ENCODE measurements at regions not wholly inside any gene's neighbourhood (a gene's known extent, or its start where the extent isn't known, plus 50 kb on each side); places are given as distances from the start of the nearest gene placed in this dataset.
"Not testable (repeated sequence)": the region's sequence is repeated elsewhere in the genome, so short reads cannot be mapped to it uniquely, and the experiment has no call there.

DNA sequence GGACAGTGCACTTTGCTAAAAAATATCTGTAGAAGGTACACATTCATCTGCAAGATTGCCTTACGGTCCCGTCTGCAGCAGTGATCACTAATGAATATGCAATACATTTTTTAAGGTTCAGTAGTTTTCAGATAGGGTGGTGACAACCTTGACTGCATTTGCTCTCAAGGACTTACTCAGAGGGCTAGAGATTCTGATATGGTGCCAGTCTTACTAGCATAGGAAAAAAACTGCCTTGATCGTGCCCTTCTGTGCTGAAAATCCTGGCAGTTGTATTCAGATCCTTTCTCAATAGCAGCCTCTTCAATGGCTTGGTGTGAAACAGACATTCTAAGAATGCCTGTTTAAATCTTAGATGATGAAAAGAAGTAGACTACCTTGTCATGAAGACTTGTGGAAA, 411.9 kb upstream of the CCDC54 start:
- no peak for ATAC-seq
- TF ChIP-seq TCF4 (CRISPR knock-in tag; IDR thresholded peaks at IDR 0.05; ENCODE audit: borderline replicate concordance), result no peak
- TF ChIP-seq RARB (CRISPR knock-in tag; IDR thresholded peaks at IDR 0.05), result no peak
- no peak for TF ChIP-seq SNAI2 (CRISPR knock-in tag; IDR thresholded peaks at IDR 0.05)
- TF ChIP-seq, protein P1, sequence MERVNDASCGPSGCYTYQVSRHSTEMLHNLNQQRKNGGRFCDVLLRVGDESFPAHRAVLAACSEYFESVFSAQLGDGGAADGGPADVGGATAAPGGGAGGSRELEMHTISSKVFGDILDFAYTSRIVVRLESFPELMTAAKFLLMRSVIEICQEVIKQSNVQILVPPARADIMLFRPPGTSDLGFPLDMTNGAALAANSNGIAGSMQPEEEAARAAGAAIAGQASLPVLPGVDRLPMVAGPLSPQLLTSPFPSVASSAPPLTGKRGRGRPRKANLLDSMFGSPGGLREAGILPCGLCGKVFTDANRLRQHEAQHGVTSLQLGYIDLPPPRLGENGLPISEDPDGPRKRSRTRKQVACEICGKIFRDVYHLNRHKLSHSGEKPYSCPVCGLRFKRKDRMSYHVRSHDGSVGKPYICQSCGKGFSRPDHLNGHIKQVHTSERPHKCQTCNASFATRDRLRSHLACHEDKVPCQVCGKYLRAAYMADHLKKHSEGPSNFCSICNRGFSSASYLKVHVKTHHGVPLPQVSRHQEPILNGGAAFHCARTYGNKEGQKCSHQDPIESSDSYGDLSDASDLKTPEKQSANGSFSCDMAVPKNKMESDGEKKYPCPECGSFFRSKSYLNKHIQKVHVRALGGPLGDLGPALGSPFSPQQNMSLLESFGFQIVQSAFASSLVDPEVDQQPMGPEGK (CRISPR knock-in tag; IDR thresholded peaks at IDR 0.05; ENCODE audit: borderline replicate concordance), result no peak
- no peak for TF ChIP-seq GLIS3 (CRISPR knock-in tag; IDR thresholded peaks at IDR 0.05)
- no peak for TF ChIP-seq BACH2 (CRISPR knock-in tag; IDR thresholded peaks at IDR 0.05; ENCODE audit: borderline replicate concordance)
- TF ChIP-seq ZNF8 (CRISPR knock-in tag; IDR thresholded peaks at IDR 0.05), result no peak
- no peak for TF ChIP-seq ZNF70 (CRISPR knock-in tag; IDR thresholded peaks at IDR 0.05)

DNA sequence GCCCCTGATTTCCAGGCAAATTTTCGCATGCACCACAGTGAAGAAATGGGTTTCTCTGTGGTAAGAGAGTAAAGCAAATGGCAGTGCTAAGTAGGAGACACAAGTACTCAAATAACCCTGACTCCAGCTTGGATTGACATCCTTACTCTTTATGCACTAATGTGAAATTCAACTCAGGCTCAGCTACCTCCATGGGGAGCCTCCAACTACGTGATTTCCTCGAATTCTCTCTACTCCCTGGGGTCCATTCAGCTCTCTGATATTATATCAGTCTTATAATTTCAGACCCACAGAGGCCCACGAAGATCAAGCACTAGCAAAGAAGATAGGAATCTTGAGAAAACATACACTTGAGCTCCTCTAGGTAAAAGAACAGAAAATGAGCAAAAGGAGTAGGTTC, 407.6 kb upstream of the CCDC54 start:
- ATAC-seq, result no peak
- TF ChIP-seq TOX (CRISPR knock-in tag; IDR thresholded peaks at IDR 0.05; ENCODE audit: borderline replicate concordance) (no peak), SNAI2 (CRISPR knock-in tag; IDR thresholded peaks at IDR 0.05) (no peak), ZNF8 (CRISPR knock-in tag; IDR thresholded peaks at IDR 0.05) (no peak)
- TF ChIP-seq, protein P2, sequence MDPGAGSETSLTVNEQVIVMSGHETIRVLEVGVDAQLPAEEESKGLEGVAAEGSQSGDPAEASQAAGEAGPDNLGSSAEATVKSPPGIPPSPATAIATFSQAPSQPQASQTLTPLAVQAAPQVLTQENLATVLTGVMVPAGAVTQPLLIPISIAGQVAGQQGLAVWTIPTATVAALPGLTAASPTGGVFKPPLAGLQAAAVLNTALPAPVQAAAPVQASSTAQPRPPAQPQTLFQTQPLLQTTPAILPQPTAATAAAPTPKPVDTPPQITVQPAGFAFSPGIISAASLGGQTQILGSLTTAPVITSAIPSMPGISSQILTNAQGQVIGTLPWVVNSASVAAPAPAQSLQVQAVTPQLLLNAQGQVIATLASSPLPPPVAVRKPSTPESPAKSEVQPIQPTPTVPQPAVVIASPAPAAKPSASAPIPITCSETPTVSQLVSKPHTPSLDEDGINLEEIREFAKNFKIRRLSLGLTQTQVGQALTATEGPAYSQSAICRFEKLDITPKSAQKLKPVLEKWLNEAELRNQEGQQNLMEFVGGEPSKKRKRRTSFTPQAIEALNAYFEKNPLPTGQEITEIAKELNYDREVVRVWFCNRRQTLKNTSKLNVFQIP (CRISPR knock-in tag; IDR thresholded peaks at IDR 0.05; ENCODE audit: borderline replicate concordance, low read depth), result no peak

- no peak for TF ChIP-seq SNAI2 (CRISPR knock-in tag; IDR thresholded peaks at IDR 0.05)
- ATAC-seq, result no peak
These were observed 395.8 kb upstream of the CCDC54 start for GRCh38 chr3:106981392-106981791.

DNA sequence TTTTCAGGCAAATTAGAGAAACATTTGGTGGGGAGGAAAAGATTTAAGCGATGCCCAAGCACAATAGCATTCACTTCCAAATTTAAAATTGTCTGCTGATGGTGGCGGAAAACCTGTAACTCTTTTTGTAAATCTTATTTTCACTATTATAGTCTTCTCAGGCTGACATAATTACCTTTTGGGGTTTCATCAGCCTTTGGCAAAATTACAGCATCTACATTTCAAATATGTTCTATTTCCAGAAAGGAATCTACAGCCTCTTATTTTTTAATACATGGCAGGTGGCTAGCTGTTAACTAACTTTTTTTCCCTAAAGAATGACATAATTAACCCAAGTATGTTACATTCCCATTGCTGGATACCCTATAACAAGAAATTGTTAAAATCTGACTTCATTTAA, 391.5 kb upstream of the CCDC54 start:
- TF ChIP-seq, protein P3, sequence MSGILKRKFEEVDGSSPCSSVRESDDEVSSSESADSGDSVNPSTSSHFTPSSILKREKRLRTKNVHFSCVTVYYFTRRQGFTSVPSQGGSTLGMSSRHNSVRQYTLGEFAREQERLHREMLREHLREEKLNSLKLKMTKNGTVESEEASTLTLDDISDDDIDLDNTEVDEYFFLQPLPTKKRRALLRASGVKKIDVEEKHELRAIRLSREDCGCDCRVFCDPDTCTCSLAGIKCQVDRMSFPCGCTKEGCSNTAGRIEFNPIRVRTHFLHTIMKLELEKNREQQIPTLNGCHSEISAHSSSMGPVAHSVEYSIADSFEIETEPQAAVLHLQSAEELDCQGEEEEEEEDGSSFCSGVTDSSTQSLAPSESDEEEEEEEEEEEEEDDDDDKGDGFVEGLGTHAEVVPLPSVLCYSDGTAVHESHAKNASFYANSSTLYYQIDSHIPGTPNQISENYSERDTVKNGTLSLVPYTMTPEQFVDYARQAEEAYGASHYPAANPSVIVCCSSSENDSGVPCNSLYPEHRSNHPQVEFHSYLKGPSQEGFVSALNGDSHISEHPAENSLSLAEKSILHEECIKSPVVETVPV (CRISPR knock-in tag; IDR thresholded peaks at IDR 0.05), result no peak
- no peak for TF ChIP-seq BACH2 (CRISPR knock-in tag; IDR thresholded peaks at IDR 0.05; ENCODE audit: borderline replicate concordance)
- TF ChIP-seq RARB (CRISPR knock-in tag; IDR thresholded peaks at IDR 0.05), result no peak
- TF ChIP-seq ARNTL (CRISPR knock-in tag; IDR thresholded peaks at IDR 0.05; ENCODE audit: borderline replicate concordance, low read depth), result no peak
- no peak for TF ChIP-seq ISL1 (CRISPR knock-in tag; IDR thresholded peaks at IDR 0.05)
- no peak for TF ChIP-seq TOX (CRISPR knock-in tag; IDR thresholded peaks at IDR 0.05; ENCODE audit: borderline replicate concordance)
- no peak for TF ChIP-seq GLIS3 (CRISPR knock-in tag; IDR thresholded peaks at IDR 0.05)
- ATAC-seq, result no peak

GRCh38 chr3:106998841-106999682, 378.2 kb upstream of the CCDC54 start:
- not testable (repeated sequence) for ATAC-seq

DNA sequence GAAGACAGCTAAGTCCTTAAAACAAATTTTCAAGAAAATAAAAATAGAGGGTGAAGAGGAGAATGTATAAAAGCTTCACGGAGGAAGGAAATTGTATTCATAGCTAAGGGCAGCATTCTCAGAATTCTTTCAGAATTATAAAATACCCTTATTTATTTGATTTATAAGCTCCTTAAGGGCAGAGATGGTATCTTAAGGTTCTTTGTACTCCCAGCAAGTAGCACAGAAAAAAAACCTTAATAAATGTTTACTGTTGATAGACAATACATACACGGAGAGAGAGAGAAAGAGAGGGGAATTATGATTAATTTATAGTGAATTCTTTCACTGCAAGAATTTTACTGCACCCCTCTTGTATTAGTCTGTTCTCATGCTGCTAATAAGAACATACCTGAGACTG, 375.6 kb upstream of the CCDC54 start:
- TF ChIP-seq ISL1 (CRISPR knock-in tag; IDR thresholded peaks at IDR 0.05) (peak; percentile 40; the same call in 1 of the 2 replicates), CSDC2 (CRISPR knock-in tag; IDR thresholded peaks at IDR 0.05) (no peak)
- peak; percentile 63; the same call in 2 of the 3 replicates for ATAC-seq

DNA sequence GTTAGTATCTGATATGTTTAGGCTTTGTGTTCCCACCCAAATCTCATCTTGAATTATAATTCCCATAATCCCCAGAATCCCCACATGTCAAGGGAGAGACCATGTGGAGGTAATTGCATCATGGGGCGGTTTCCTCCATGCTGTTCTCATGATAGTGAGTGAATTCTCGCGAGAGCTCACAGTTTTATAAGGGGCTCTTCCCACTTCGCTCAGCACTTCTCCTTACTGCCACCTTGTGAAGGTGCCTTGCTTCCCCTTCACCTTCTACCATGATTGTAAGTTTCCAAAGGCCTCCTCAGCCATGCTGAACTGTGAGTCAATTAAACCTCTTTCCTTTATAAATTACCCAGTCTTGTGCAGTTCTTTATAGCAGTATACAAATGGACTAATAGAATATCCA, 371.9 kb upstream of the CCDC54 start:
- ATAC-seq, result not testable (repeated sequence)

GRCh38 chr3:107008213-107008612, 369.0 kb upstream of the CCDC54 start:
- no peak for TF ChIP-seq ESRRG (CRISPR knock-in tag; IDR thresholded peaks at IDR 0.05)
- no peak for TF ChIP-seq PPARA (CRISPR knock-in tag; IDR thresholded peaks at IDR 0.05; ENCODE audit: borderline replicate concordance)
- no peak for TF ChIP-seq ARNTL (CRISPR knock-in tag; IDR thresholded peaks at IDR 0.05; ENCODE audit: borderline replicate concordance, low read depth)
- TF ChIP-seq ZC3H10 (CRISPR knock-in tag; IDR thresholded peaks at IDR 0.05), result no peak
- no peak for TF ChIP-seq TOX (CRISPR knock-in tag; IDR thresholded peaks at IDR 0.05; ENCODE audit: borderline replicate concordance)
- ATAC-seq, result no peak

Data from SK-N-SH treated with all-trans-retinoic acid at 6 μM for 48 hours (cell line).